A673 (cell line): ENCODE measurements at regions not wholly inside any gene's neighbourhood (a gene's known extent, or its start where the extent isn't known, plus 50 kb on each side); places are given as distances from the start of the nearest gene placed in this dataset.

Experiments used
- EZH2 ChIP-seq: fragments of 200-600 bp; sonication (generic); IDR thresholded peaks from 2 replicates; pipeline ENCODE4 v1.6.1; 2017; ENCODE audit warnings: borderline replicate concordance, low read depth, mild to moderate bottlenecking, mixed read lengths, antibody characterized with exemption, low read length; ENCODE audit not compliant: poor library complexity, severe bottlenecking
- TF ChIP-seq, protein P1 (sequence below): fragments of 300-800, 200-600 bp; sonication (generic); conservative IDR thresholded peaks from 2 replicates; pipeline ENCODE4 v1.5.1; 2017; ENCODE audit warnings: low read depth, mild to moderate bottlenecking, antibody characterized with exemption, low read length, moderate library complexity, mixed read lengths

DNA sequence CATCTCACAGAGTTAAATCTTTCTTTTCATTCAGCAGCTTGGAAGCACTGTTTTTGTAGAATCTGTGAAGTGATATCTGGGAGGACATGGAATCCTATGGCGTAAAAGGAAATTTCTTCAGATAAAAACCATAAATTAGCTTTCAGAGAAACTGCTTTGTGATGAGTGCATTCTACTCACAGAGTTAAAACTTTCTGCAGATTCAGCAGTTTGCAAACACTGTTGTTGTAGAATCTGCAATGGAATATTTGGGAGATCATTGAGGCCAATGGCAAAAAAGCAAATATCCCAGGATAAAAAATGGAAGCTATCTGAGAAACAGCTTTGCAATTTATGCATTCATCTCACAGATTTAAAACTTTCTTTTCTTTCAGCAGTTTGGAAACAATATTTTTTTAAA lies 180.6 kb downstream of the OR4A47 start:
- TF ChIP-seq, protein P1, sequence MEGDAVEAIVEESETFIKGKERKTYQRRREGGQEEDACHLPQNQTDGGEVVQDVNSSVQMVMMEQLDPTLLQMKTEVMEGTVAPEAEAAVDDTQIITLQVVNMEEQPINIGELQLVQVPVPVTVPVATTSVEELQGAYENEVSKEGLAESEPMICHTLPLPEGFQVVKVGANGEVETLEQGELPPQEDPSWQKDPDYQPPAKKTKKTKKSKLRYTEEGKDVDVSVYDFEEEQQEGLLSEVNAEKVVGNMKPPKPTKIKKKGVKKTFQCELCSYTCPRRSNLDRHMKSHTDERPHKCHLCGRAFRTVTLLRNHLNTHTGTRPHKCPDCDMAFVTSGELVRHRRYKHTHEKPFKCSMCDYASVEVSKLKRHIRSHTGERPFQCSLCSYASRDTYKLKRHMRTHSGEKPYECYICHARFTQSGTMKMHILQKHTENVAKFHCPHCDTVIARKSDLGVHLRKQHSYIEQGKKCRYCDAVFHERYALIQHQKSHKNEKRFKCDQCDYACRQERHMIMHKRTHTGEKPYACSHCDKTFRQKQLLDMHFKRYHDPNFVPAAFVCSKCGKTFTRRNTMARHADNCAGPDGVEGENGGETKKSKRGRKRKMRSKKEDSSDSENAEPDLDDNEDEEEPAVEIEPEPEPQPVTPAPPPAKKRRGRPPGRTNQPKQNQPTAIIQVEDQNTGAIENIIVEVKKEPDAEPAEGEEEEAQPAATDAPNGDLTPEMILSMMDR, result no peak
- TF ChIP-seq EZH2, result no peak
